Right lobe of liver (tissue), 6 donors: ENCODE measurements at regions not wholly inside any gene's neighbourhood (a gene's known extent, or its start where the extent isn't known, plus 50 kb on each side); places are given as distances from the start of the nearest gene placed in this dataset.

ENCODE experiments used
- ATAC-seq, 4 donors: fragments of 200-7000 bp; cut with Tn5 transposase; one replicate each; pipeline ENCODE4 v1.9.1; 2020; ENCODE audit warnings: mild to moderate bottlenecking in 4 of 4, moderate library complexity in 4 of 4
- DNase-seq, 3 donors: peaks; one replicate each; pipeline ENCODE4 v3.0.0-alpha.2; 2020
- H3K27ac ChIP-seq, 3 donors: fragments of 200-600 bp; one replicate each; pipeline ENCODE4 v1.8.0; 2022
- H3K27me3 ChIP-seq, 2 donors: fragments of 200-600 bp; one replicate each; pipeline ENCODE4 v1.8.0; 2022
- H3K36me3 ChIP-seq, 4 donors: fragments of 200-600 bp; sonication (generic) in 1 of 4; one replicate each; pipeline versions ENCODE4 v1.5.1 to v1.8.0; 2017 to 2022; ENCODE audit warnings: control low read depth in 1 of 4
- H3K4me1 ChIP-seq, 4 donors: fragments of 200-600 bp; sonication (generic) in 1 of 4; one replicate each; pipeline versions ENCODE4 v1.5.1 to v1.8.0; 2017 to 2022; ENCODE audit warnings: control low read depth in 1 of 4
- H3K4me3 ChIP-seq, 3 donors: fragments of 200-600 bp; one replicate each; pipeline ENCODE4 v1.8.0; 2022
- H3K9me3 ChIP-seq, 4 donors: fragments of 200-600 bp; sonication (generic) in 1 of 4; one replicate each; pipeline versions ENCODE4 v1.5.1 to v1.8.0; 2017 to 2022; ENCODE audit warnings: control low read depth in 1 of 4
- CTCF ChIP-seq, 4 donors: fragments of 200-600 bp in 3 of 4; fragments of 450-650 bp in 1 of 4; IDR thresholded peaks; one replicate each; pipeline versions ENCODE4 v1.5.1 to v1.8.0; 2016 to 2022; ENCODE audit warnings: antibody characterized with exemption in 4 of 4, mild to moderate bottlenecking in 2 of 4
- POLR2A ChIP-seq: fragments of 450-650 bp; IDR thresholded peaks from one replicate; pipeline ENCODE4 v1.6.1; 2017; ENCODE audit warnings: antibody characterized with exemption, mild to moderate bottlenecking
- WGBS: methylation state at CpG from one replicate; pipeline ENCODE4 v1.1.6; 2018; ENCODE audit warnings: low coverage, low lambda C conversion rate; ENCODE audit not compliant: insufficient coverage; ENCODE audit errors: missing lambda C conversion rate; 5-methylcytosine and 5-hydroxymethylcytosine counted together
- intact Hi-C, 2 donors: fragments of 100-400 bp; cut with DNase I; formaldehyde crosslinking; loops; one replicate each; pipeline versions ENCODE4 v1.11.2 to v1.14.1; 2022
- donor health status: DM: no; HTN: yes; CAD: no.
- donor health status: DM: no; HTN: no; CAD: no.
- donor health status: DM: no; HTN: no; CAD: no.
- donor health status: DM: no; HTN: yes; CAD: no.
- donor health status: DM: no; HTN: yes; CAD: no.

DNA sequence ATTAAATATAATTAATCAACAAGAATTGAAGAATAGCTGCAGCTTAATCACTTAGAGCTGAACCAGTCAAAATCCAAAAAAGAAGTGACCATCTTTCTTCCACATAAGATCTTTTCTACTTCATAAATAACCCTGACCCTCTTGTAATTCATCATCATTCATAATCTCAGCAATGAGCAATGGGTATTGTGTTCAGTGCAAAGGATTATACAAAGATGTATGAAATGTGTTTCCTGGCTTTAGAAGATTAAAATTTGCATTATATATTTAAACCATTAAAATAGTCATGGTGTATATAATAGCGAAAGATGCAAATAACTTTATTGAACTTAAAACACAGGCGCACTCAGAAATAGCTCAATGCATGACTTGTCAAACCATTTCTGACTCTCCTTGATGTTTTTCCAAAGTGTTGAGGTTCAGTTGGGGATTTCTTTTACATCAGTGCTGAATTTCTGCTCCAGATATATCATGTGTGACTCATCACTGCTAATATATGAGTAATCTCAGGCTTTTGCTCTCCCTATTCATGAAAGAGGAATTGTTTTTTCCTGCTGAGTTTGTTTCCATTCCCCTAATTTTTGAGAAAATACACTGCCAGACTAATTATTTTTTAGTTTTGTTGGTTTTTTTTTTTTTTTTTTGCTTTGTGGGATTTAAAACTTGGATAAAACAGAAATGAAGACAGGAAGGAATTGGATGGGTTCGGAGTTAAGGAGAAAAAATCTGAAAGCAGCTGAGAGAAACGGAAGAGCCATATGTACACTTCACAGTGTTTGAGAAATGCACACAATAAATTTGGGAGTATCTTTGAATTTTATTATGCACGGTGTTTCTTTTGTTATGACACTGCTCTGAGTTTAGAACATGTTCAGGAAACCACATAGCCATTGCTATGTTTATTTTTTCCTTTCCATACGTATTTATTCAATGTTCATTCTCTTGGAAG is 290.1 kb upstream of the PCDH7 start:
- WGBS: 57% methylated on average over 6 of the region's 6 CpGs
- no peak for DNase-seq
- Histone ChIP-seq H3K4me3 (no peak overlapping the region), H3K4me1 (no peaks in the 10 kb centered on the region), H3K27ac (no peak overlapping the region), H3K27me3 (no peaks in the 10 kb centered on the region), H3K9me3 (no peaks in the 10 kb centered on the region), H3K36me3 (no peaks in the 10 kb centered on the region)
- no peak for TF ChIP-seq CTCF (IDR thresholded peaks at IDR 0.05)
- TF ChIP-seq POLR2A: no peak
- ATAC-seq: no peak
- intact Hi-C loops: no loop called here

GRCh38 chr4:30434656-30435055 is 285.5 kb upstream of the PCDH7 start:
- DNase-seq (no peak), ATAC-seq (no peak)
- TF ChIP-seq POLR2A (no peak), CTCF (IDR thresholded peaks at IDR 0.05) (no peak)
- Histone ChIP-seq H3K9me3 (no peaks in the 10 kb centered on the region), H3K27me3 (no peaks in the 10 kb centered on the region), H3K4me1 (no peaks in the 10 kb centered on the region), H3K27ac (no peak overlapping the region), H3K4me3 (no peak overlapping the region), H3K36me3 (no peaks in the 10 kb centered on the region)
- WGBS: 31% methylated on average over 2 of the region's 2 CpGs
- intact Hi-C loops: no loop called here

DNA sequence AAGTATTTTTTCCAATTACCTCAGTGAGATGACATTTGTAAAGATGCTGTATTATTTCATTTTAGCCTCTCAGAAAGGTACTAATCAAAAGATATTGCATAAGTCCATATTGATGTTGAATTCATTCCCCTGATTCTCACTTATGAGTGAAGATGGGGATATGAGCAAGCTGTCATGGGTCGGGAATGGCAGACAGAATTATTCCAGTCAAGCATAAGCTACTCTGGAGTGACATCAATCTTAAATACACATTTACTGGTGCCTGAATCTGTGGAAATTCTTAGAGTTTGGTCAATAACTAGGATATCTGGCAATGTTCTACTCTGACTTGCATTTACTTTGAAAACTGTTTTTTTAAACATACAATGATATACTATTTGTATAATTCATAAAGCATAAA is 283.8 kb upstream of the PCDH7 start:
- WGBS: 33% methylated on average over 1 of the region's 1 CpG
- Histone ChIP-seq H3K4me3 (no peak overlapping the region), H3K27me3 (no peaks in the 10 kb centered on the region), H3K4me1 (no peaks in the 10 kb centered on the region), H3K9me3 (no peaks in the 10 kb centered on the region), H3K27ac (no peak overlapping the region), H3K36me3 (no peaks in the 10 kb centered on the region)
- no peak for TF ChIP-seq POLR2A
- TF ChIP-seq CTCF (IDR thresholded peaks at IDR 0.05): no peak
- intact Hi-C loops: no loop called here
- no peak for ATAC-seq
- DNase-seq: no peak

DNA sequence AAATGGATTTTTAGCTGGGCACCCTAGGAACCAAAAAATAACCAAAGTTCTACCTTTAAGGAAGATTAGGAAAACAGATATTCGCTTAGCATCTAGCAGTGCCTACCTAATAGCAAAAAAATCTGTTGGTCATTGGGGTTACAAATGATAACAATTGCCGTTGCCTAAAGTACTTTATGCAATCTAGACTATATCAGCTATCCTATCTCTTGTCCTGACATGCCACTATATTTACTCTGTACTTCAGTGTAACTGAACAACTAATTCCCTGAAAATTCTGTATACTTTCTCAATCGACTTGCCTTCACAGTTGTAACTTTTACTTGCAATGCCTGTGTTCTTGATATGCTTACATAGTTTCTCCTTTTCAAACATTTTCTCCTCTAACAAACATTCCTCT is 282.9 kb upstream of the PCDH7 start:
- Histone ChIP-seq H3K4me3 (no peak overlapping the region), H3K36me3 (no peaks in the 10 kb centered on the region), H3K27me3 (no peaks in the 10 kb centered on the region), H3K4me1 (no peaks in the 10 kb centered on the region), H3K9me3 (no peaks in the 10 kb centered on the region), H3K27ac (no peak overlapping the region)
- intact Hi-C loops: no loop called here
- 31% methylated on average over 3 of the region's 3 CpGs for WGBS
- no peak for ATAC-seq
- TF ChIP-seq CTCF (IDR thresholded peaks at IDR 0.05) (no peak), POLR2A (no peak)
- no peak for DNase-seq
